ENCODE measurements at regions not wholly inside any gene's neighbourhood (a gene's known extent, or its start where the extent isn't known, plus 50 kb on each side); places are given as distances from the start of the nearest gene placed in this dataset.

DNA sequence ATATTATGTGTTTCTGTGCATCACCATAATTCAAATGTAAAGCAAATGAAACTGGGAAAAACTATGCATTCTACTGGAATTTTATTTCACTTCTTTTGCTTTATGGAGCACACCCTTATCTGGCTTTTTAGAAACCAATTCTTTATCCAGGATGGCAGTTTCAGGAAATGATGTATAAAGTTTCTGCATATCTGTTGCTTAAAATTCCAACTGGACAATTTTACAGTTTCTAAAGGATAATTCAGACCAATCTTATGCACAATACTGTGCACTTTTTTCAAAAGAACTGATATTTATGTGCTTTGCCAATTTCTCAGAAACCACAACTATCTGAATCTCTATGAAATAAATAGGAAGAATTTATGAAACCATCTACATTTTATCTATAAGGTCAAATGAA lies 246.5 kb upstream of the MIR17HG start:
- DNase-seq, result no peak

DNA sequence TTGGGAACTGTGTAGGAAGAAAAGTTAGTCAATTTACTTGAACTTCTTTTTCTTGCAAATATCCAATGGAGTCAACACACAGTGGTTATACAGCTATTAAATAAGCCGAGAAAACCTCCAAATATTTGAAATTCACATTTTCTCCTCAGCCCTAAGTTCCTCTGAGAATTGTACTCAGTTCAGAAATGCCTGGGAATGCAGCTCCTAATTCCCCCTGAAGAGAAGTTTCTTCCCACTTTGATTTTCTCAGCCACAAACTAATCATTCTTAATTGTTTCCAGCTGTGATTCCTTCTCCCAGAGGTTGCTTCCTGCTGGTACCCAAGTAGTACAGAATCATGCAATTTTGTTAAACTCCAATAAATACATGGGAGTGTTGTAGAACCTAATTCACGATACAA lies 246.1 kb upstream of the MIR17HG start:
- DNase-seq, result no peak

DNA sequence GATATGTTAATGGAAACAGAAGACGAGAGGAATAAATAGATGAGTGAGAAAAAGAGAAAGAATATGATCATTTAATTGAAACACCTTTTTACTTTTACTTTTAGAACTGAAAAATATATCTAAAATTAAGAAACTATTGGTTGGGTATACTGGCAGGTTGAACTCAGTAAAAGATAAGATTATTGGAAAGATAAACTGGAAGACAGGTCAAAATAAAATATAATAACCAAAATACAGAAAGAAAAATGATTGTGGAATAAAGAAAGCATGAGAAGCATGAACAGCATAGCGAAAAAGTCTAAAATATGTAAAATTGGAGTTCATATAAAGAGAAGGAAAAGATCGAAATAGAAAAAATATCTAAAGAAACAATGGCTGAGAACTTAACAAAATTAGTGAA lies 242.2 kb upstream of the MIR17HG start:
- DNase-seq, result no peak

DNA sequence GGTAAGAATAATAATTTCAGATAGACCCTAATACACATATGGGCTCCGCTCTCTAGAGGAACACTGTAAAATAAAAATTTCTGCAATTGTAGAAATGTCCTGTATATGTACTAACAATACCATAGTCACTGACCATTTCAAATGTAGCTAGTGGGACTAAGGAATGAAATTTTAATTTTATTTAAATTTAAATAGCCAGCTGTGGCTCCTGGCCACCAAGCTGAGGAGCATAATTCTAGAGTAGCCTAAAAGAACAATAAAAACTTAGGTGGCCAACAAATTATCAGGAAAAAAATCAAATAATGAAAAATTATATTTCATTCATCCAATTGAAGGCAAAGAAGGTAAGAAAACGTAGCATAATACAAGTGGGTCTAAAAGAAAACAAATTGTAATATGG lies 240.9 kb upstream of the MIR17HG start:
- DNase-seq, result no peak

DNA sequence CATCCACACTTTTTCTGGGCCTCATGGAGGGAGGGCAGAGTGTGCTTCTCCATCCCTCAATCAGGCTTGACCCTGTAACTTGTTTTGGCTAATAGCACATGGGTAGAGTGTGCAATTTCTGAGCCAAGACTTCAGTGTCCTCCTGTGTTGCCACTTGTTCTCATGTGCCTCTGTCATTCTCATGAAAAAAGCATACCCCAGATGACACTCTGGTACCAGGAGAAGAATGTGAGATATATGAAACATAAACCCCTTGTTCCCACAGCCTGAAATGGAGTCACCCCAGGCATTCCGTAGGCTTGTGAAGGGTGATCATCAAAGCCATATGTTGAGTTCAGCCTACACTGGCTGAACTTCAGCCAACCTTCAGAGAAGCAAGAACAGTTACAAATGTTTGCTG lies 239.2 kb upstream of the MIR17HG start:
- DNase-seq, result no peak

DNA sequence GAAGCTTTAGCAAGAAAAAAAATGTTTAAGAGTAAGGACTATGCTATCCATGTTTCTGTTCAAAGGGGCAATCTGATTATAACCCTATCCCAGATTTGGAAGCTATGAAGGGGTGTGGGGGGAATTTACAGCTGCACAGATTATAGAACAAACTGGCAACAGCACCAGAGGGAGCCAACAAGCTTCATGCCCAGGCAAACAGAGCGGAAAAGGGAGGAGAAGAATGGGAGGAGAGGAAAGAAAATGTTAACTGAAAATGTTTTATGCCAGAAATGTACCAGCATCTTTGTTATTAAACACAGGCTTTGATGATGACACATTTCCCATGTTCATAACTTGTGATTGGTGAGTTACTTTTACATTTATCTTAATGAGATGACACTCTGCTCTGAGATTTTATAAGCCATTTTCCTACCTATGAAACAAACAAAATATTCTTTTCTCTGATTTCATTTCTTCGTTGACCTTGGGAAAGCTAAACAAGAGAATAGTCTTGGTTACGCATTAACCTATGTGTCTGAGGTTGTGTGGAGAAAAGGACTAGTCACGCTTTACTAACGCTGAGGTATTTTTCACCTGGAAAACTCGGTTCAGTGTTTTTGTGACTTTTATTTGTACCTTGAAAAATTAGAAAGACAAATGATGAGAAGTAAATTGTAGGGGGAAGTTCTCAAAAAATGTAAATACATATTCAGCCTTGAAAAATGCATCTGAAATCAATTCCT lies 235.8 kb upstream of the MIR17HG start:
- DNase-seq, result peak; percentile 10

DNA sequence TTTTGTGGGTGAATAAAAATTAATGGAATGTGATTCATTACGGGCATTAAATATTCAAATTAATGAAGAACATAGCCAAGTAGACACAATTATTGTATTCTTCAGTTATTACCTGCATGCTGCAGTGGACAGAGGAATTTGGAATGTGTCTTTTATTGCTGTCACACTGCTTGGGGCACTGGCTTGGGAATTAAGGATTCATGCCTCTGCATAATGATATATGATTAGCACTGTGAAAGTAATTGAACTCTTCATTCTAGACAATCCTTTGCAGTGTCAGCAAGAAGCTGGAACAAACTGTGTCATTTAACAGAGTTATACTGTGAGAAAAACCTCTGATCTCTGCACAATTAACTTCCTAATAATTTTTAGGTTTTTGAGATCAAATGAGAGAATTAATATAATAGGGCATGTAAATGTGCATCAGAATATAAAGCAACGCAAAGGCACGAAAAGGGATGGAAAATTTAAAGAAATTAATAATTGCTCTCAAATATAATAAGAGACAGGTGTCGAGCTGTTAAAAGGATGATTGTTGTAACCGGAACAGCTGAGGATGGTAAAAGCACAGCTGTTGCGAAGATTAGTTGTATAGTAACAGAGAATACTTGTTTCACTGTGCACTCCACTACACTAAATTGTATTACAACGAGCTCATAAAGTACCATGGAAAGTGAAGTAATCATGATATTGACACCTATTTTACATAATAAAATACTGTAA lies 235.1 kb upstream of the MIR17HG start:
- peak; percentile 21 for DNase-seq

DNA sequence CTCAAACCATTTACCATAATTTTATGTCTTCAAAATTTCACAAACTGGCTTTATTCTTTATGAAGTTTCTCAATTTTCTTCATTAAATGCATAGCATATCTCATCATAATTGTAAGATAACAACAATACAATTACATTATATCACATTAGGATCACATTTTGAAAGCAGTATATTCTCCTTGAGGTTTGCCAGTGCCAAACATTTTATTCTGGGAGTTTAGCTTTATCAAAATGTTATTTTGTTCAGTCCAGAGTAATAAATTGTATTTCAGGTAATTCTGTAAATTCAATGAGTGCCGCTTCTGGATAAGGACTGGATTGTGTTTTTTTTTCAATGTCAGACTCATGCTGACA lies 234.6 kb upstream of the MIR17HG start:
- DNase-seq, result no peak

DNA sequence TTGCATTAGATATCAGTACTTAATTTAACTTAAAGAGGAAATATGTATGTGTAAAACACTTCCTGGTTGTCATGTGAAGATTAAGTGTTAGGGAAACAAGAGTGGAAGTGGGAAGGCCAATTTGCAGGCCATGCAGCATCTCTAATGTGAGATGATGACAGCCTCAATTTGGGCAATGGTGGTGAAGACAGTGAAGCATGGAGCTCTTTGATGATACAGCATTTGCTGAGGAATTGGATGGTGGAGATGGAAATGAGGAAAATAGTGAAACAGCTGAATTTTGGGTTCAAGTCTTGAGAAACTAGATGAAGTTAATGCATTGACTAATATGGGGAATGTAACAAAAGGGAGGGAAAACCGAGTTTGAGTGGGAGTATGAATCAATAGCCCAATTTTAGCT lies 231.7 kb upstream of the MIR17HG start:
- DNase-seq, result no peak

DNA sequence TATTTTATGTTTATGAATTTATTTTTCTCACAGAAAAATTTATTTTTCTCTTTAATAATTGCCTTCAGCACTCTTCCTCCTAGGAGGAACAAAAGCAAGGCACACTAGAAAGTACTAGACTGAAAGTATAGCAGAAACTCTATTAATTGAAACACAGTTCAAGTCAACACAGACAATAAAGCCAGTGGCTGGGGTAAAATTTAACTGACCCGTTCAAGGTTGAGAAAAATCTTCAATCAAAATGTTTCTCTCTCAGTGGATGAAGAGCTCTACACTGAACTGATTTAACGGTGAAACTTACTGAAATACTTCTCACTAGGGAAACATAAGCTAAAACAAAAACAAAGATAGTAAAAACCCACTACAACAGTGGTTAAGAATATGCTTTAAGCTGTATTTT lies 230.1 kb upstream of the MIR17HG start:
- no peak for DNase-seq

DNA sequence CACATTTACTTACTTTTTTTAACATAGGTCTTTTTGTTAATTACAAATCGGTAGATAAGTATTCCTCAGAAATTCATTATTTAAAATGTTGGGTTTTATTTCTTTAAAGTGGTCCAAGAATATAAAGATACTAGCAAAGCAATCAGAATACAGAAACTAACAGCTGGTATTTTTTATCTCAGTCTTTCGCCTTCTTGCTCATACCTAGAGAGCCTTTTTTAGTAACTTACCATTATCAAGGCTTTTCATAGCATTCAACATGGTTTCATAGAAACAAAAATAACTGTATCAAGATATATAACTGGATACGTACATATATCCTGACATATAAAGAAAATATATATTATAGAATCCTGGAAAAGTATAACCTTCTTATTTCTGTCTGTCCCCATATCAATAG lies 227.8 kb upstream of the MIR17HG start:
- no peak for DNase-seq

DNA sequence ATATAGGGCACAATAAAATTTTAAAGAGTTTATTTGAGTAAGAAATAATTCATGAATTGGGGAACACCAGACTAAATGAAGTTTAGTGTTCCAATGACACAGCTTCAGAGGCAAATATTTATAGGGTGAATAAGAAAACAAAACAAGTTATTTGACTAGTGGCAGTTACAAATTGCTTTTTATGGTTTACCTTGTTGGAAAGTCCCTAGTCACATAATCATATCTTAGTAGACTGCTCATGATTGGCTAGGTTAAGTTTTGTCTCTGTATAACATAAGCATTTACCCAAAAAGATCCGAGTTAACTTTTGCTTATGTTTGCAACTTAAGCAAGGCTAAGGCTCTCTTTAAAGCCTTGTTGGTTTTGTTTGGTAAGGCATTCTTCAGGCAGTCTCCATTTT lies 224.7 kb upstream of the MIR17HG start:
- no peak for DNase-seq

DNA sequence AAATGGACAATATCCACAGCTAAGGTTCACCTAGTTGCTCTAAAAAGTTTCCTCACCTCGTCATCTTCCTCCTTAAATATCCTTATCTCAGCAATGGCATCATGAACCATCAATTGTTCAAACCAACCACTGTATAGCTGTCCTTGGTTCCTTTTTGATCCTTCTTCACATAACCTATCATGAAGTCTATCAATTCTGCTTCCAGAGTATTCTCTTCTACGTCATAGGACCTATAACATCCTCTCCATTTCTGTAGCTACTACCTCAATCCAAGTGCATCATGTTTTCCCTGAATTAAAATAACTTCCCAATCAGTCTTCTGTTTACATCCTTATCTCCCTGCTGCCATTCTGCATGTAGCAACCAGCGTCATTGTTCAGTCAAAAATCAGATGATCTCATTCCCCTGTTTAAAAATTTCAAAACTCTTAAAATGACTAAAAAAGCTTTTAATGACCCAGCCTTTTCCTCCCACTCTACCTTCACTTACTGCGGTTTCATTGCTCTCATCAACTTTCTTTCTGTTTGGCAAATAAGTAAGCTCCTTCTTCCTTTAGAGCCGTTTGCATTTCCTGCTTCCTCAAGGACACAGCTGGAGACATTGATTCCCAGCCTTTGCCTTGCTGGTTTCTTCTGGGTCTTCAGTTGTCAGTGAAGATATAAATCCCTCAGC lies 223.9 kb upstream of the MIR17HG start:
- no peak for DNase-seq

DNA sequence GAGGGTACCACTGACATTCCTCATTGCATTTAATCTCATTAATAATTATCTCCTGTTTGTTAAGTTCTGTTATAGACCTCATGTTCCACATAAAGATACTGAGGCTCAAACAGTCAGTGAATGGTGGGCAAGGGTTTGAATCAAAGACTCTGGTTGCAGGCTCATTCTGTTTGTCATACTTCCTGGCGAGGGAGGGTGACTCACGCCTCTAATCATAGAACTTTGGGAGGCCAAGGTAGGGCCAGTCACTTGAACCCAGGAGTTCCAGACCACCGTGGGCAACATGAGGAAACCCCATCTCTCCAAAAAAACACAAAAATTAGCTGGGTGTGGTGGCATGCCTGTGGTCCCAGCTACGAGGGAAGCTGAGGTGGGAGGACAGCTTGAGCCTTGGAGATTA lies 220.7 kb upstream of the MIR17HG start:
- no peak for DNase-seq

DNA sequence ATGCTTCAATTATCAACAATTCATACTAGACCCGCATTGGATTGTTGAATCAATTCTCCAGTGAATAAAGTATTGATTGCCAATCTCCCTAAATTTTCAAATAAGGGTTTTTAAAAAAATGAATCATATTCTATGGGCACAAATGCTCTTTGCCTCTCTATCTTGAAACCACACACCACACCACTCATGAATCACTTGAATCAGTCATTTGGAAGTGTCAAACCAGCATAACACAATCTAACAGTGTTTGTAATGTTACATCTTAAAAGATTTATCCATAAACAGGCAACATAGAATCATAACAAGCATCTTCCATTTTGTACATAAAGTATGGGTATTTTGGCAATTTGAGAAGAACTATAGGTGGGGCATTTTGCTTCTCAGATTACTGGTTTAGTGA lies 219.5 kb upstream of the MIR17HG start:
- no peak for DNase-seq

DNA sequence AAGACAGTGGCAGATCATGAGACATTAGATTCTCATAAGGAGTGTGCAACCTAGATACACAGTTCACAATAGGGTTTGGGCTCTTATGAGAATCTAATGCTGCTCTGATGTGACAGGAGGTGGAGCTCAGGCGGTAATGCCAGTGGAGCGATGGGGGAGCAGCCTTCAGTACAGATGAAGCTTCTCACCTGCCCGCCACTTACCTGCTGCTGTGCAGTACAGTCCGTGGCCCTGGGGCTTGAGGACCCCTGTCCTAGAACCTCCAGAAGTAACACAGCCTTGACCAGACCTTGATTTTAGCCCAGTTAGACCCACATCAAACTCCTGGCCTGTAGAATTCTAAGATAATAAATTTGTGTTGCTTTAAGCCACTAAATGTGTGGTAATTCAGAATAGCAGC lies 215.1 kb upstream of the MIR17HG start:
- DNase-seq, result no peak

DNA sequence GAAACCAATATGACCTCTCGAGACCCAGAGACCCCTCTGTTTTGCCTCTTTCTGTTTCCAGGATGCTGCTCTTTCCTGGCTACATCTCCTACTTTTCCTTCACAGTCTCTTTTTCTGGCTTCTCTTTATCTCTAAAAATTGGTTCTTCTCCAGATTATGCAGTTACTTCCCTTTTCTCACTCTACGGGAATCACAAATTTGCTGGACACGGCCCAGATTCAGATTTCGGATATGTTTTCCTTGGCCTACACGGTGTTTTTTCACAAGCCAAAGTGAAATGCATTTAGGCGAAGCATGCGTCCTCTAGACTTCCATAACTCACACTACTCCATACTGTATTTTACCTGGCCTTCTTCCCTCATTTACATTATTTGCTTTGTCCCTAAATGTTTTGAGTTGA lies 214.7 kb upstream of the MIR17HG start:
- no peak for DNase-seq

DNA sequence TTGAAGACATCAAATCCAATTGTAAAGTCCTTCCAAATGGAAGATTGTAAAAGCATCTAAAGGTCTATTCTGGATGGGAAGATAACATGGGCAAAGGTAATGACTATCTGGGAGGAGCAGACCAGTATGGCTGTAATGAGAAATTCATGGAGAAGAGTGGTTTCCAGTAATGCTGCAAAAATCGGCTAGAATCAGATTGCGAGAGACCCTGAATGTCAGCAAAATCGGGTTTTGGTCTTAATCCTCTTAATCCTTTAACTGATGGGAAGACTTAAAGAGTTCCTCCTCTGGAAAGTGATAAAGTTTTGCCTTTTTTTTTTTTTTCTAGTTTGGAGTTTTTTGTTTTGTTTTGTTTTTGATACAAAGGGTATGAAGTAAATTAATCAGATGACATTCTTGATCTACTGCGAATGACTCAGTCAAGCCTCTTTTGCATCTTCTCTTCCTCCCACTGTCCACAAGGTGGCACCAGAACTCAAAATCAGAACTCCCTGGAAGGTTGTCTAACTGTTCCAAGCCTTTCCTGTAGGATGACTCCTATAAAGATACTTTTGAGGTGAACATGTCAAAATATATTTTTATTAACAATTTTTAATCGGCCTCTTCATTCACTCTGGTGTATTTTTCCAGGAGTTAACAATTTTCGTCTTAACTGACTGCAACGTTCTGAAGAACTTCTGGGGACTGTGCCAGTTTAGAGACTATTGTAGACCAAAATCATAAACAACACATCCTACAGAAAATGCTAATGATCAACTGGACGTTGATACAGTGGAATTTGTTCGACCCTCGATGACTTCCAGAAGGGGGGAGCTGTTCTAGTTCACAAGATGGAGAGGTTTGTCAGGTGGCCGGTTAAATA lies 213.3 kb upstream of the MIR17HG start:
- peak; percentile 86 for DNase-seq

DNA sequence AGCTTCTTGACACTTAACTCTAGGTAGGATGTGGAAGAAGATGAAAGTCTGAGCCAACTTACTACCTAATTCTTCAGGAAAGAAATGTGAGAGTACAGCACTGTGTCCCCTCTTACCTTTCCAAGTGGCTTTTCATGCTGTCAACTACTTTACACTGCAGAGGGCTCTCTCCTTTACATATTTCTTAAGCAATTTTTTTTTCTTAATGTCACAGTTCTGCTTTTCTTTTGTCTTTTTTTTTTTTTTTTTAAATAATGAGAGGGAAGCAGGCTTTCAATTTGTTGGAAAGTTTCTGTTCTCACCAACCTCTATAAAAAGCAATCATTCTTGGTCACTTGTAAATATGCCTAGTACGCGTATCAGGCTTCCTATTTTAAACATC lies 212.7 kb upstream of the MIR17HG start:
- DNase-seq, result peak; percentile 58

DNA sequence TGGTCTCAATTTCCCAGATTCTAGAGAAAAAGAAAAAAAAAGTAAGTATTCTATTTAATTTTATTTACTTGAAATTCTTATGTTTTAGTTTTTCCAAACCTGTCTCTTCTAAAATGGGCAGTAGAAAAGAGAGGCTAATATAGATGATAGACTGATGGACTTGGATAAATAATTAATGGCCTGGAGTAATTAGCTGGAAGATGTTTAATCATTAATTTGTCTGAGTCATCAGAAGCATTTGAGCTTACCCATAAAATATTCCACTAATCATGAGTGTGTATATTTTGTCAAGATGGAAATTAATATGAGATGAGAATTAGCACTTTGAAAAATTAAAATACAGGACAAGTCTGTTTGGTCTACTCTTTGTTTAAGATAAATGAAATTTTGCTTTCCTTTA lies 212.1 kb upstream of the MIR17HG start:
- no peak for DNase-seq

DNA sequence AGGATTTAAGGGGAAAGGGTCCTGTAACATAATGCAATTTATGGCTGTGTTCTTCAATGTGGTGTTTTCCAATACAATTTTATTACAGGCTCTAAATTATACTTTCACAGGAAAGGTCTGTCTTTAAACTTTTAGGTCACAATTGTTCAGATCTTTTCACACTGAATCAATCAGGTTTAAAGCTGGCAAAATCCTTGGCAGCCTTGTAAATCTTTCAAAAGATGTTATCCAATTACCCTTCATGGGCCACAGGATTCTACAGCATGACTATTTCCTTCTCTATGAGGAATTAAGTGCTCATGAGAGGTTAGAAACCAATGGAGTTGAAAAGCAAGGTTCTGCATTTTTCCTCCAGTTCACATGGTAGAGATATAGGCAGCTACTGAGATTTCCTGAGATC lies 211.5 kb upstream of the MIR17HG start:
- no peak for DNase-seq

DNA sequence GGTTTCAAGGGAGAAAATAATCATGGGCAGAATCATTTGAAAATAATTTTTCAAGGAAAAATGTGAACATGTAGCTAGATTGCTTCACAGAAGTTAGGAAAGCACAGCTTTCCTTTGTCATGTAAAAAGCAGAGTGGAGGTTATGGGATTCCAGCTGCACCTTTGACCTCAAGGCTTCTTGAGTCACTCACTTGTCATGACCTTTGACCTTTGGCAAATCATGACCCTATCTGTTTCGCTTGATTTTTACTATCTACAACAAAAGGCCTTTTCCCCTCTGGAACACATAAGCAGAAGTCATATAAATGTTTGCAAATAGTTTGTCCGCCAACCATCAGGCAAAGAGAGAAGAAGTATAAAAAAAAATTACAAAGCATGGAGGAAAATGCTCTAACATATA lies 210.7 kb upstream of the MIR17HG start:
- no peak for DNase-seq

DNA sequence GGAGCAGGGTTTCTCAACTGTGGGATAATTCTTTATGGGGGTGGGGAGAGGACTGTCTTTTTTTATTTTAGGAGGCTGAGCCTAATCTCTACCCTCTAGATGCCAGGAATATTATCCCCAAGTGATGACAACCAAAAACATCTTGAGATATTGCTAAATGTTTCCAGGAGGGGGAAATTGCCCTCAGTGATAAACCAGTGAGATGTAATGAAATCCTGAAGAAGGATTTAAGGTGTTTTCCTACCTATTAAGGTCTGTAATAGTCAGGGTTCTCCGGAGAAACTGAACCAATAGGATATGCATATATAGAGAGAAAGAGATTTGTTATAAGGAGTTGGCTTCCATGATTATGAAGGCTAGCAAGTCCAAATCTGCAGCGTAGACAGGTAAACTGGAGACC lies 208.3 kb upstream of the MIR17HG start:
- DNase-seq, result no peak

Measured in NCI-H146 (cell line).